H1 (cell line): ENCODE measurements at regions not wholly inside any gene's neighbourhood (a gene's known extent, or its start where the extent isn't known, plus 50 kb on each side); places are given as distances from the start of the nearest gene placed in this dataset.

Experiments
- CTCF ChIA-PET: fragments of 300-600 bp; sonication (Branson Sonifier 250); formaldehyde crosslinking; loops from one replicate; lab custom pipeline; 2021; ENCODE audit not compliant: partially characterized antibody; lab: Charles Lee
- POLR2A ChIA-PET: fragments of 300-600 bp; sonication (Branson Sonifier 250); formaldehyde crosslinking; loops from one replicate; lab custom pipeline; 2021; ENCODE audit warnings: inconsistent platforms; ENCODE audit not compliant: partially characterized antibody; lab: Charles Lee
- DNase-seq, 2 experiments: peaks; one replicate each; pipeline versions ENCODE4 v3.0.0 to v3.0.0-alpha.2; 2010 to 2022; ENCODE audit warnings: low spot score in 2 of 2, low read depth in 1 of 2, mixed read lengths in 1 of 2
- FAIRE-seq: peaks from 2 replicates; lab custom pipeline; 2011; peaks lifted over from hg19 to GRCh38; lab: Jason Lieb, UNC
- H2AFZ ChIP-seq: 2 replicates; pipeline ENCODE4 v1.8.1; 2012; ENCODE audit warnings: low read length, inconsistent platforms
- H2AK5ac ChIP-seq: 2 replicates; pipeline ENCODE4 v1.6.1; 2013; ENCODE audit warnings: low read depth, low read length
- H2BK120ac ChIP-seq: replicated peaks from 2 replicates; pipeline ENCODE3; 2013; ENCODE audit warnings: low read depth, low read length, inconsistent platforms
- H2BK12ac ChIP-seq: 2 replicates; pipeline ENCODE4 v1.6.1; 2013; ENCODE audit warnings: low read depth, low read length
- H2BK15ac ChIP-seq: 2 replicates; pipeline ENCODE4 v1.6.1; 2013; ENCODE audit warnings: low read length
- H2BK20ac ChIP-seq: 2 replicates; pipeline ENCODE4 v1.6.1; 2013; ENCODE audit warnings: low read length
- H2BK5ac ChIP-seq: 2 replicates; pipeline ENCODE4 v1.6.1; 2013; ENCODE audit warnings: low read depth, low read length
- H3K14ac ChIP-seq: 2 replicates; pipeline ENCODE4 v1.6.1; 2013; ENCODE audit warnings: inconsistent platforms; ENCODE audit not compliant: insufficient read length
- H3K18ac ChIP-seq: 2 replicates; pipeline ENCODE4 v1.6.1; 2013; ENCODE audit warnings: low read length; ENCODE audit errors: extremely low read depth
- H3K23ac ChIP-seq: 2 replicates; pipeline ENCODE4 v1.6.1; 2013; ENCODE audit warnings: inconsistent platforms; ENCODE audit not compliant: insufficient read length
- H3K23me2 ChIP-seq: 2 replicates; pipeline ENCODE4 v1.6.1; 2013; ENCODE audit warnings: low read depth, low read length
- H3K27ac ChIP-seq: 2 replicates; pipeline ENCODE4 v1.6.1; 2011; ENCODE audit warnings: low read depth, low read length, inconsistent platforms
- H3K27me3 ChIP-seq, 4 experiments: replicated peaks in 1 of 4; 1 replicate in 1 of 4; 2 replicates in 3 of 4; pipeline versions ENCODE4 v1.6.1 to v1.8.1; 2011 to 2013; ENCODE audit warnings: low read length in 3 of 4, mild to moderate bottlenecking in 3 of 4, inconsistent platforms in 2 of 4, mixed read lengths in 2 of 4, moderate library complexity in 1 of 4; ENCODE audit not compliant: control insufficient read depth in 3 of 4, insufficient read depth in 3 of 4; ENCODE audit errors: extremely low read depth in 1 of 4
- H3K36me3 ChIP-seq, 4 experiments: 2 replicates each; pipeline versions ENCODE4 v1.6.1 to v1.8.1; 2011 to 2013; ENCODE audit warnings: mild to moderate bottlenecking in 4 of 4, low read length in 3 of 4, moderate library complexity in 2 of 4, control low read depth in 1 of 4, inconsistent platforms in 1 of 4; ENCODE audit not compliant: insufficient read depth in 4 of 4, control insufficient read depth in 2 of 4
- H3K4ac ChIP-seq: replicated peaks from 2 replicates; pipeline ENCODE3; 2013; ENCODE audit warnings: low read length, low read depth, mixed read lengths, inconsistent platforms; ENCODE audit not compliant: insufficient read length
- H3K4me1 ChIP-seq, 4 experiments: replicated peaks in 1 of 4; 1 replicate in 1 of 4; 2 replicates in 3 of 4; pipeline versions ENCODE4 v1.6.1 to v1.8.1; 2011 to 2013; ENCODE audit warnings: low read length in 3 of 4, inconsistent platforms in 2 of 4, mixed read lengths in 1 of 4; ENCODE audit not compliant: insufficient read depth in 4 of 4, control insufficient read depth in 3 of 4
- H3K4me2 ChIP-seq, 2 experiments: 2 replicates each; pipeline versions ENCODE4 v1.6.1 to v1.8.1; 2011 to 2013; ENCODE audit warnings: low read depth in 2 of 2, low read length in 2 of 2, control low read depth in 1 of 2, inconsistent platforms in 1 of 2, mild to moderate bottlenecking in 1 of 2; ENCODE audit not compliant: insufficient read depth in 1 of 2
- H3K4me3 ChIP-seq, 4 experiments: fragments of 200-600, 300-600 bp in 1 of 4; sonication (generic), shearing (Covaris generic), sonication (Bioruptor Twin) in 1 of 4; 2 replicates each; pipeline versions ENCODE4 v1.5.1 to v1.8.1; 2011 to 2016; ENCODE audit warnings: low read length in 4 of 4, low read depth in 3 of 4, control low read depth in 2 of 4, inconsistent platforms in 2 of 4, mild to moderate bottlenecking in 2 of 4, mixed read lengths in 1 of 4, moderate library complexity in 1 of 4; ENCODE audit not compliant: insufficient read depth in 2 of 4; ENCODE audit errors: extremely low read depth in 1 of 4
- H3K56ac ChIP-seq: replicated peaks from 2 replicates; pipeline ENCODE3; 2013; ENCODE audit warnings: low read depth, mild to moderate bottlenecking, mixed read lengths, low read length, inconsistent platforms; ENCODE audit not compliant: insufficient read length
- H3K79me1 ChIP-seq: 2 replicates; pipeline ENCODE4 v1.6.1; 2013; ENCODE audit warnings: low read depth, low read length, control low read depth
- H3K79me2 ChIP-seq, 2 experiments: 2 replicates each; pipeline versions ENCODE4 v1.6.1 to v1.8.1; 2012 to 2013; ENCODE audit warnings: low read length in 2 of 2, mild to moderate bottlenecking in 2 of 2, inconsistent platforms in 1 of 2; ENCODE audit not compliant: insufficient read depth in 2 of 2, control insufficient read depth in 1 of 2
- H3K9ac ChIP-seq, 4 experiments: replicated peaks in 1 of 4; 1 replicate in 1 of 4; 2 replicates in 3 of 4; pipeline versions ENCODE4 v1.6.1 to v1.8.1; 2011 to 2013; ENCODE audit warnings: low read depth in 3 of 4, low read length in 3 of 4, control low read depth in 2 of 4, mild to moderate bottlenecking in 2 of 4, moderate library complexity in 2 of 4, inconsistent platforms in 1 of 4; ENCODE audit errors: extremely low read depth in 1 of 4
- H3K9me3 ChIP-seq, 2 experiments: 2 replicates each; pipeline versions ENCODE4 v1.6.1 to v1.8.1; 2012 to 2013; ENCODE audit warnings: mild to moderate bottlenecking in 2 of 2, moderate library complexity in 2 of 2, control low read depth in 1 of 2, inconsistent platforms in 1 of 2, low read depth in 1 of 2, low read length in 1 of 2, mixed read lengths in 1 of 2; ENCODE audit not compliant: insufficient read depth in 2 of 2
- H4K20me1 ChIP-seq, 2 experiments: replicated peaks in 1 of 2; 2 replicates each; pipeline versions ENCODE3 to v1.8.1; 2011 to 2013; ENCODE audit warnings: inconsistent platforms in 2 of 2, low read length in 2 of 2, mild to moderate bottlenecking in 1 of 2; ENCODE audit not compliant: insufficient read depth in 2 of 2, control insufficient read depth in 1 of 2
- H4K5ac ChIP-seq: 2 replicates; pipeline ENCODE4 v1.6.1; 2013; ENCODE audit warnings: low read length, low read depth, mixed read lengths, inconsistent platforms; ENCODE audit not compliant: insufficient read length
- H4K8ac ChIP-seq: 2 replicates; pipeline ENCODE4 v1.8.0; 2013; ENCODE audit warnings: mild to moderate bottlenecking, moderate library complexity, low read length, inconsistent platforms; ENCODE audit not compliant: insufficient read depth; ENCODE audit errors: extremely low read depth
- H4K91ac ChIP-seq: replicated peaks from 2 replicates; pipeline ENCODE3; 2013; ENCODE audit warnings: low read length, mixed read lengths, inconsistent platforms; ENCODE audit not compliant: insufficient read length
- CEBPB ChIP-seq: IDR thresholded peaks from 2 replicates; pipeline ENCODE4 v1.6.1; 2012; ENCODE audit warnings: low read depth, low read length

DNA sequence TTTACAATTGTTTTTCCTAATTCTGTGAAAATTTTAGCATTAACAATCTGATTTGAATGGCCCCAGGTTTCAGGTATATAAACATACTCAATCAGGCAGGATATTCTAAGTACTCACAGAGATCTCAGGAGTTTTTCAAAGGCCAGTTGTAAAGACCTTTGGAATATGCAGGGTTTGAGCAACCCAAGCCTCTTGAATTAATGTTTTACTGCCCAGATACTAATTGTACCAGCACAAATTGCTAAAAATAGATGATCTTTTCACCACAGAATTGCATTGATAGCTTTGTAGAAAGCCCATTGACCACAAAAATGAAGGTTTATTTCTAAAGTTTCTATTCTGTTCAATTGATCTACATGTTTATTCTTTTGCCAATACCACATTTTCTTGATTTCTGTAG, 186.5 kb downstream of the OSTF1 start:
- Histone ChIP-seq H2BK20ac (no peak overlapping the region), H3K36me3 (no peaks in the 10 kb centered on the region), H3K79me2 (no peaks in the 10 kb centered on the region), H3K9me3 (peaks cover 8 to 23% of the 10 kb centered on the region in 2 experiments; a peak in 2 of 4 replicates), H3K23ac (no peak overlapping the region), H2BK15ac (no peak overlapping the region), H4K5ac (no peak overlapping the region), H2BK5ac (no peak overlapping the region), H4K20me1 (no peaks in the 10 kb centered on the region), H3K14ac (no peak overlapping the region), H2AFZ (no peak overlapping the region), H4K8ac (no peak overlapping the region), H2AK5ac (no peak overlapping the region), H3K4ac (no peak overlapping the region), H2BK12ac (no peak overlapping the region), H3K56ac (no peak overlapping the region), H4K91ac (no peak overlapping the region), H2BK120ac (no peak overlapping the region), H3K9ac (no peak overlapping the region), H3K4me2 (no peak overlapping the region), H3K4me3 (no peak overlapping the region), H3K79me1 (no peaks in the 10 kb centered on the region), H3K4me1 (no peaks in the 10 kb centered on the region), H3K23me2 (no peaks in the 10 kb centered on the region), H3K27me3 (no peaks in the 10 kb centered on the region), H3K27ac (no peak overlapping the region), H3K18ac (no peak overlapping the region)
- ChIA-PET POLR2A (no interaction called here), CTCF (interaction anchor here (1.1 kb wide), 1 partner anchor 42 kb away, joined by 3 read pairs; no protein-coding TSS in a partner anchor)
- no peak for TF ChIP-seq CEBPB
- DNase-seq (no peak), FAIRE-seq (no peak)
